NCI-H82 (cell line): ENCODE measurements at regions not wholly inside any gene's neighbourhood (a gene's known extent, or its start where the extent isn't known, plus 50 kb on each side); places are given as distances from the start of the nearest gene placed in this dataset.
"Not testable (repeated sequence)": the region's sequence is repeated elsewhere in the genome, so short reads cannot be mapped to it uniquely, and the experiment has no call there.

Experiments
- DNase-seq: peaks from one replicate; lab custom pipeline; 2025; lab: John Stamatoyannopoulos, UW

DNA sequence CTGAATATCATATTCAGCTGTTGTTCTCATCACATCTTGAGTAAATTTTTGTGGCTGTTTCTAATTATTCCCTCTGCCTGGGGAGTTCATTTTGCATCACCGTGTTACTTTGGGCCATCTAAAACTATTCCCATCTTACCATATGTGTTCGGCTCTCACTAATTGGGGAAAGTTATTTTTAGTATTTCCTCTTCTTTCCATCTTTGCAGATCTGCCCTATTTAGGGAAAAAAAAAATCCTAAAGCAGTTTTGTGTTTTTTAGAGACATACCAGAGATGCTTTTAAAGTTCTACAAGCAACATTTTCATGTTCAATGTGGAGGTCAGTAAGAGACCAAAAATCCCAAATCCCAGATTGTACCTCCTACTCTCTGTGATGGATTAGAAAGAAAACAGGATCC is 111.3 kb upstream of the NDUFV2 start:
- no peak for DNase-seq

DNA sequence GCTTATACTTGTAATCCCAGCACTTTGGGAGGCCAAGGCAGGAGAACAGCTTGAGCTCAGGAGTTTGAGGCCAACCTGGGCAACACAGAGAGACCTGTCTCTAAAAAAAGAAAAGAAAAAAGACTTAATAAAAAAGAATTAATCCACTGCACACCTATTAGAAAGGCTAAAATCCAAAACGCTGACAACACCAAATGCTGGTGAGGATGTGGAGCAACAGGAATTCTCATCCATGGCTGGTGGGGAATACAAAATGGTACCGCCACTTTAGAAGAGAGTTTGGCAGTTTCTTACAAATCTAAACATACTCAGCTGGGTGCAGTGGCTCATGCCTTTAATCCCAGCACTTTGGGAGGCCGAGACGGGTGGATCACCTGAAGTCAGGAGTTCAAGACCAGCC is 110.0 kb upstream of the NDUFV2 start:
- not testable (repeated sequence) for DNase-seq

DNA sequence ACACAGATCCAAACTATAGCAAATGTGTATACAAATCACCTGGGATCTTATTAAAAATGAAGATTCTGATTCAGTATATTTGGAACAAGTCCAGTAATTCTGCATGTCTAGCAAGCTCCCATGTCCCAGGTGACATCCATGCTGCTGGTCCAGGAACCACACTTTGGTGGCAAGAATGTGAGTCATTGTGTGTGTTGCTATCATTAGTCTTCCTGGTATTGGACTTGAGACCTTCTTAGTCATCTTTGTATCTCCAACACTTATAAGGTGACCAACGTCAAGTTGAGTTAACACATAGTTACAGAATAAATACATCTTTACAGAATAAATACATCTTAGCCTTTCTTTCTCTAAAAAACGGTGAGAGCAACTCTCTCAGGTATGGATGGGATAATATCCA is 107.9 kb upstream of the NDUFV2 start:
- DNase-seq: no peak

DNA sequence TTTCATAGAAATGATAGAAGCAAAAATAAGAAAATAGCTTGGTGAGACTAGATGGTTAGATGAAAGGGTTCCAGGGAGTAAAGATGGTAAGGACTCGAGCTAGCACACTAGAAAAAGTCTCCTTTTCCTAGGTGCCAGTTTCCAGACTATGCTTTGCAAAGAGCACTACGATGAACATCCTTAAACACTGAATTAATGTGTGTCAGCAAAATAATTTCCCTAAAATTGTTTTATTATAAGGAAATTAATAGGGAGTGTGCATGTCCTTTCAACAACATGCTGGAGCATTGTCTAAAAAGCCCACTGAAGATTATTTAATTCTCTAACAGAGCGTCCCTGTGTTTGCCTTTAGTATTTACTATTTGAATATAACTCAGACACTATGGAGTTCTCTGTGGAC is 107.4 kb upstream of the NDUFV2 start:
- no peak for DNase-seq

DNA sequence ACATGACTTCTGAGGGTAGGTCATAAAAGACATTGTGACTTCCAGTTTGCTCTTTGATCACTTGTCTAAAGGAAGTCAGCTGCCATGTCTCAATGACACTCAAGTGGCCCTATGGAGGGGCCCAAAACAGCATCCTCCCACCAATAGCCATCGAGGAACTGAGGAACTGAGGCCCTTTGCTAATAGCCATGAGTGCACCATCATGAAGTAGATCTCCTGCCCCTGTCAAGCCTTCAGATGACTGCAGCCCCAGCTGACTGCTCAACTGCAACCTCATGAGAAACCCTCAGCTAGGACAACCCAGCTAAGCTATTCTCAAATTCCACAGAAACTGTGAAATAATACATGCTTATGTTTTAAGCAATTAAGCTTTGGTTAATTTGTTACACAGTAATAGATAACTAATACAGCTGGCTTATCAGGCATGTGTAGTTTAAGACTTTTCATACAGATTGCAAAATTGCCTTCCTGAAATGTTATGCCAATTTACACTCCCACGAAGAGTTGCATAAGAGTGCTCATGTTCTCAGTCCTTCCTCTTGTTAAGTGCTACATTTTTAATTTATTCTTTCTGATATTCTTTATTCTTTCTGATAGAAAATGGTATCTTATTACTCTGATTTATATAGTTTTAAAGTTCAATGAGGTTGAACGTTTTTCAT is 105.6 kb upstream of the NDUFV2 start:
- DNase-seq: no peak

DNA sequence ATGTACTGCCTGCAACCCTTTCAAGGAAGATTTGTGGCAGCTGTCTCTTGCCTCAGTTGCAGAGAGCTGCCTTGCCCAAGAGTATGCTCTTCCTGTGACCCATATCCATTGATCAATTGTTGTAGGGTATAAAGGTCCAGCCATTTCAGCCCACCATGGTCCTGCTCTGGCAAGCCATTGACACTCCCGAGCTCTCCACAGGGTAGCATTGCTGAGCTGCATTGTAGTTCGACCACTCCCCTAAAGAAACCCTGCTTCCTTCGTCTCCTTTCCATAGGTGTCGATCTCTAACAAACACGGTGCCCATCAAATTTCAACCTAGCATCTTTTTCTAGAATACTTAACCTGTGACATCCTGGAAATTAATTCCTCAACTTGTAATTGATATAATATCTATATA is 104.9 kb upstream of the NDUFV2 start:
- DNase-seq: peak; percentile 19

DNA sequence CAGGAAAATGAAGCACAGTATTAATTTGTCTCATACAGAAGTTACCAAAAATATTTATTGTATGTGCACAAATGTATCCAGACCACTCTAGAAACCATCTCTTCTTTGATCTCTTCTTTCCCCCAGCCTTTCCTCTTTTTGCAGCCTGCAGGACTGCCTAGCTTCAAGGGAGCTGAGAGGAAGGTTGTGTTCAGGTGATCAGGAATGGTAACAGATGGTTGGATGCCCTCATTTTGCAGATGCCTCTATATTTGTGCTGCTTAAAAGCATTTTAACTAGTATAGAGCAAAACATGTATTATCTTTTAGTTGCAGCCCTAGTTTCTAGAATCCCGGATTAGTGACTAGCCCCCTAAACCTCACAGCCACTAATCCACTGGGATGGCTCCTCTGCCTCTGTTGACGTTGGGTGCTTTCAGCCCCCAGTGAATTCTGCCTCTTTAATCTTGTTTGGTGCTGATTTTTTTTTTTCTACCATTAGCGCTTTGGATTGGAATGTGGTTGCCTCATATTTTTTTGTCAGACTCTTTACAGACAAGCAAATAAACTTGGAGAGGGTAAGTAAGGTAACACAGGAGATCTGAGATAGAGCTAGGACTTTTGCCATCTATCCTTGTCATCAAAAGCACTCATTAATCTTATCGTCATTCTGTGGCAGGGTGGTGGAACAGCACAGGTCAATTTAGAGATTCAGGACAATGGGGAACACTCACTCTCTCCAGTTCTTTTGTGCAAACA is 103.8 kb upstream of the NDUFV2 start:
- DNase-seq: peak; percentile 95

DNA sequence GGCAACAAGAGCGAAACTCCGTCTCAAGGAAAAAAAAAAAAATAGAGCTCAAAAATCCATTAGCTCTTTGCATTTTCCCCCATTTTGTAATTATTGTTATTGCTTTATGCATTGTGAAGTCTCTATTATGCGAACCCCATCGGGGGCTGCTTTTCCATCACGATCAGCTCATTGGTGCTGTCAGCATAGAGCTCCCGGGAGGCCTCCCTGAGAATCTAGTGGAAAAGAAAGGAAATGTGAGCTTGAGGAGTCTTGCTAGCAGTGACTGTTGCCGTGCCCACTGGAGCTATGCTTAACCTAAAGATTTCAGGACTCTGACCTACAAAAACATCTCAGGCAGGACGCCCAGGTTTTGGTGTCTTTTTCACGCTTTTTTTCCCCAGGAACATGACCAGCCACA is 102.6 kb upstream of the NDUFV2 start:
- no peak for DNase-seq

DNA sequence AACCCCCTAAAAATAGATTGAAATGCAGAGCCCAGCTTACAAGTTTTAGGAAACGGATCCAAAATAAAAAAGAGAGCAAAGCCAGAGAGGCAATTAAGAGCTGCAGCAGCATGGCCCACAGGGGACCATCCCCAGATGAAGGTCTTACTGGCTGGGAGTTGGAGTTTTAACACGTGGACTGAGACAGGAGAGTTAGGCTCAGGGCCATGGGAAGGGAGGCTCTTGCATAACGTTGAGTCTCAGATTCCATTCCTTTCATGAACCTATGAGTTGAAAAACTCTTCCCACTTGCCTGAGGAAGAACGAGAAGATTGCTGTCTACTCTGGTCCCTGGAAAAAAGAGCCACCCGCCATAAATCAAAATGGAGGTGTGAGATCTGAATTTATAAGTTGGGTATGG is 101.8 kb upstream of the NDUFV2 start:
- no peak for DNase-seq

DNA sequence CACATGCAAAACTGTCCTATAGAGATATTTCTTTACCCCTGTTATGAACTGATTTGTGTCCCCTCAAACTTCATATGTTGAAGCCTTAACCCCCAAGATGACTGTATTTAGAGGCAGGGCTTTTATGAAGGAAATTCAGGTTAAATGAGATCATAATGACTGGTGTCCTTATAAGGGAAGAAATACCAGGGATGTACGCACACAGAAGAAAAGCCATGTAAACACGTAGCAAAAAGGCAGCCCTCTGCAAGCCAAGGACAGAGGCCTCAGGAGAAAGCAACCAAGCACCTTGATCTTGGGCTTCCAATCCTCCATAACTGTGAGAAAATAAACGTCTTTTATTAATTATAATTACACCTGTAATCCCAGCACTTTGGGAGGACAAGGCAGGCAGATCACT is 101.3 kb upstream of the NDUFV2 start:
- DNase-seq: no peak

DNA sequence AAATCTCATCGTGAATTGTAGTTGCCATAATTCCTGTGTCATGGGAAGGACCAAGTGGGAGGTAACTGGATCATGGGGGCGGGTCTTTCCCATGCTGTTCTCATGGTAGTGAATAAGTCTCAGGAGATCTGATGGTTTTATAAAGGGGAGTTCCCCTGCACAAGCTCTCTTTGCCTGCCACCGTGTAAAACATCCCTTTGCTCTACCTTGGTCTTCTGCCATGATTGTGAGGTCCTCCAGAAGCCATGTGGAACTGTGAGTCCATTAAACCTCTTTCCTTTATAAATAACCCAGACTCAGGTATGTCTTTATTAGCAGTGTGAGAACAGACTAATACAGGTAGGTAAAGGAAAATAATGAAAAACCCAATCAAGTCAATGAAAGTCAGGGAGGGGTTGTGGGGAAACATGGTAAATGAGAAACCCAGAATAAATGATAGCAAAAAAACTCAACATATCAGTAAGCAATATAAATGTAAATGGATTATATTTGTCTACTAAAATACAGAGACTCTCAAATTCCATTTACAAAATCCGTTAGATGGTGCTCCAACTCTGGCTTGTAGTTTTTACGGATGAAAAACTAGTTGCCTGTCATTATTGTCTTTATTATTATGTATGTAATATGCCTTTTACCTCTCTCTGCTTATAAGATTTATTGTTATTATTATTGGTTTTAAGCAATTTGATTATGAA is 98.9 kb upstream of the NDUFV2 start:
- no peak for DNase-seq

DNA sequence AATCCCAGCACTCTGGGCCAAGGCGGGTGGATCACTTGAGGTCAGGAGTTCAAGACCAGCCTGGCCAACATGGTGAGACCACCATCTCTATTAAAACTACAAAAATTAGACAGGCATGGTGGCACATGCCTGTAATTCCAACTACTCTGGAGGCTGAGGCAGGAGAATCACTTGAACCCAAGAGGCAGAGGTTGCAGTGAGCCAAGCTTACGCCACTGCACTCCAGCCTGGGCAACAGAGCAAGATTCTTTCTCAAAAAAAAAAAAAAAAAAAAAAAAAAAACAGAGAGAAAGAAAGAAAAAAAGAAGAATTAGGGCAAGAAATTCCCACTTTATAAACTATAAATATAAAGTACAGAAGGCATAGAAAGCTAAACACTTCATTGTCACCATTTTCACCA is 98.2 kb upstream of the NDUFV2 start:
- not testable (repeated sequence) for DNase-seq

DNA sequence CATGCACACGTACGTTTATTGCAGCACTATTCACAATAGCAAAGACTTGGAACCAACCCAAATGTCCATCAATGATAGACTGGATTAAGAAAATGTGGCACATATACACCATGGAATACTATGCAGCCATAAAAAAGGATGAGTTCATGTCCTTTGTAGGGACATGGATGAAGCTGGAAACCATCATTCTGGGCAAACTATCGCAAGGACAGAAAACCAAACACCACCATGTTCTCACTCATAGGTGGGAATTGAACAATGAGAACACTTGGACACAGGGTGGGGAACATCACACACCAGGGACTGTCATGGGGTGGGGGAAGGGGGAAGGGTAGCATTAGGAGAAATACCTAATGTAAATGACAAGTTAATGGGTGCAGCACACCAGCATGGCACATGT is 94.8 kb upstream of the NDUFV2 start:
- DNase-seq: not testable (repeated sequence)

DNA sequence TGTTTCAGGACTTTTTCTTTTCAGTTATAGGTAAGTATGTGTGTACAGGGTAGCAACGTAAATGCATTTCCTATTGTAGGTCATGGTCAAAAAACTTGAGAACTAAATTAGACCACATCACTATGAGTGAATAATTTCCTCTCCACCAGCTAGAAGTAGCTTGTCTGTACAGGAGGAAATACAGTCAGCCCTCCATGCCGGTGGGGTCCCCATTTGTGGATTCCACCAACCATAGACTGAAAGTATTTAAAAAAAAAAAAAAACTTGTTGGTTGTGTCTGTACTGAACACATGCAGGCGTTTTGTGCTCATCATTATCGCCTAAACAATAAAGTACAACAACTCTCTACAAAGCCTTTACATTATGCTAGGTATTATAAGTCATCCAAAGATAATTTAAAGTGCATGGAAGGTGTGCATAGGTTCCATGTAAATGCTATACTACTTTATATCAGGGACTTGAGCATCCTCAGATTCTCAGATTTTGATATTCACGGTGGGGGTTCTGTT is 94.2 kb upstream of the NDUFV2 start:
- DNase-seq: no peak

DNA sequence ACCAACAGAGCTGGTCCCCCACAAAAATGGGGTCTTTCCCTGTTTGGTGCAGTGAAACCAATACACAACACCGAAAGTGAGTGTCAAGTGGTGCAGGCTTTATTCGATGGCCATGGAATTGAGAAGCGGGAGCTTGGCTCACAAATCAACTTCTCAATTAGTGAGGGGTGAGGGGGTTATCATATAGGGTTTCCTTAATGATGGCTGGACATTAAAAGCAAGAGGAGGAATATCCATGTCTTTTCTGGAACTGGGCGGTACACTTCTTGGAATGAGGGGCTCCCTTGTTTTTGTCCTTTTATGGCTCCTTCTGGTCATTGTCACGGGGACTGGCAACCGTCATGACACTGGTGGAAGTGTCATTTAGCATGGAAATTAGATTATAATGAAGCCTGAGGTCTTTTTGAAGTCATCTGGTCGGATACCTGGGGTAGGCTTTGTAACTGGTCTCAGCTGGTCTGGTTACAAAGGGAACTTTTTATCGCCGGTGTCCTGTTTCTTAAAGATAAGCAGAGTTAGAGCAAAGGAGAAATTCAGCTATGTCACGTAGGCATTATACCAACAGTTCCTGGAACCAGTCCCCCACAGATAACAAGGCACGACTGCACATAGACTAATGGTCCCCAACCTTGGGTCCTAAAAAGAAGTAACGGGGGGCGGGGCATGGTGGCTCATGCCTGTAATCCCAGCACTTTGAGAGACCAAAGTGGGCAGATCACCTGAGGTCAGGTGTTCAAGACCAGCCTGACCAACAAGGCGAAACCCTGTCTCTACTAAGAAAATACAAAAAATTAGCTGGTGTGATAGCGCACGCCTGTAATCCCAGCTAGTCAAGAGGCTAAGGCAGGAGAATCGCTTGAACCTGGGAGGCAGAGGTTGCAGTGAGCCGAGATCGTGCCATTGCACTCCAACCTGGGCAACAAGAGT is 93.5 kb upstream of the NDUFV2 start:
- DNase-seq: no peak

DNA sequence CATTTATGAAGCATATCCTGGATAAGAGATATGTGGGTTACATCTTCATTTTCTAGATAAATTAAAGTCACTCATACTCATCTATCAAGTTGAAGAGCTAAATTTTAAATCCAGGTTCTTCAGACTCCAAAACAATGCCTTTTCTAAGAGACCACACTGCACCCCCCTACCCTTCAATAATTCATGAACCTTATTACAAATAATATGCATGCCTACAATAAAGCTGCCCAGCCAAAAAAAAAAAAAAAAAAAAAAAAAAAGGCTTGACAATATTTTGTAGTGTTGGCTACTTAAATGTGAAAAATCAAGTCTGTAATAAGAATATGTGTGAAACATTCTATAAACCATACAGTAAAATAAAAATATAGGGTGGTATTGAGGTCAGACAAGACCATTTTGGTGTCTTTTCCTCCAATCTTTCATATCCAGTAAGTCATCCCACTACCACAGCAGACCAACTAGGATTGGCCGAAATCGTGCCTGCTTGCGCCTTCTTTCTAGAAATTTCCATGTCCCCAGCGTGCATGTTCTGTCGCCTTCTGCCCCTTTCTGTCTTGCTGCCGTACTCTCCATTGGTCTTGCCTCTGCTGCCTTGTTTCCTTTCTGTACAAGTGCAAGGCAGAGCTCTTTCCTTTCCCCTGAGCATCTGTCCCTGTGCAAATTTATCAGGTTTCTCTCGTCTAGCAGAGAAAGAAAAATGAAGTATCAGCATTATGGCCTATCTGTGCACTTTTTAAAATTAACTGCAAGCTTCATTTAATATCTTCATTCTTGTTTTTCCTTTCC is 92.6 kb upstream of the NDUFV2 start:
- DNase-seq: no peak

DNA sequence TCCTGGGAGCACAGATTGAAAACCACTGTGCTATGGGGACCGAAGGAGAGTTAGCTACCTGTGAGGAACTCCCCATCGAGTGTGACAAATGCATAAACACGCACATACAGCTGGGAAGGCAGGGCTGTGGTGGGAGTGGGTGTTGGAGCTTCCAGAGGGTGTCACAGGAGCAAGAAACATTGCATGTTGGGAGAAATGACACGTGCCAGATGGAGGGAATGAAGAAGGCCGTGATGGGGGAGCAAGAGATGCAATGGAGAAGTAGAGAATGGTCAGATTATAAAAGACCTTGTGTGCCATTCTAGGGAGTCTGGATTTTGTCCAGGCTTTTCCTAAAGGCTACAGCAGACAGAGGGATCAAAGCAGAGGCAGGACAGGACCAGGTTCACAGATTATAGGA is 91.1 kb upstream of the NDUFV2 start:
- no peak for DNase-seq

DNA sequence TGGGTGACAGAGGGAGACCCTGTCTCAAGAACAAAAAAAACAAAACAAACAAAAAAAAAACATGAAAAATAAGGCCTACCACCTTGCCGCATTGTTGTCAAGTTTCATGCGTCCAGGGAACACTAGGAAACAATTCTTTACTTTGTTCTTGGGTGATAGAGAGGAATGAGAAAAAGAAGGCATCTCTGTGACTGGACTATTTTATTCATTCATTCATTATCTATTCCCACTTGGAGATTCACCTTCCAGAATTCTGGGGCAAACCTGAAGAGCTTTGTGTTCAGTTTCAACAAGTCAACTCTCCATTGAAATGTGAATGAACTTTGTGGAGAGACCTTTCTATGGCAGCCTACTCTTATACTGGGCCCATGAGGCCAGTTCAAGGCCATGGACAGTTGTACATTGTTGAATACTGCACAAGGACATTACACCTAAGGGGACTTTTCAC is 88.5 kb upstream of the NDUFV2 start:
- DNase-seq: no peak

DNA sequence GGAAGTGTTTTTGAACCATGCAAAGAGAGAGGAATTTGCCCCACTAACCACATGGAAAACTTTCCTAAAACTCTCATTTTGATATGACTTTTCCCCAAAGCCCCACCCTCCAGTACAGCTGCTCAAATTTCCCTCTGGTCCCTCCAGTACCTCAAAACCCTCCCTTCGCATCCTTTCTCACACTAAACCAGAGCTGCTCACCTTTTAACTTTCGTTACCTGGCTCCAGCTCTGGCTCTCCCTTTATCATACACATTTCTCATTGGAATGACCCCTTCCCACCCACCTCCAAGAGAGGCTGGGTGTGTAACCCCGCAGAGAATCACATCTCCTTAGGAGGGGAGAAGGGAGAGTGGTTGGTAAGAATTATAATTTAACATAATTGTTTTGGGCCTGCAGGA is 86.8 kb upstream of the NDUFV2 start:
- DNase-seq: no peak

DNA sequence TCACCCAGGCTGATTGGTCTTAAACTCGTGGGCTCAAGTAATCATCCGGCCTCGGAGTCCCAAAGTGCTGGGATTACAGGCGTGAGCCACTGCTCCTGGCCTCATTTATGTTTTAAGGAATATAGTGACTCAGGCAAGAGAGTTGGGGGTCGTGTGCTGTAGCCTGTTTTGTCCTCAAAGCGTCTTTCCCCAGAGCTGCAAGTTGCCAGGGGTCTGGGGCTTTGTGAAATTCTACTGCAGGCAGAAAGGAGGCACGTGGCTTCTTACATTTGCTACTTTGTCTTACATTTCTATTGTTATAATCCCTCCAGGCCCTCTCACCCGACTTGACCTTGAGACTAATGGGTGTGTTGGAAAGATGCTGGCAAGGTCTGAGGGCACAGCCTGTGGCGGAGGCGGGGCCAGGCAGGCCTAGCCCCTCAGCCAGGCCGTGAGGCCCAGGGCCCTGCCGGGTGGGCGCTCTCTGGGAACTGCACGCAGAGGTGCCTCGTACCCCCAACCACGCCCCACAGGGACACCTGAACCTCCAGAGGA is 85.8 kb upstream of the NDUFV2 start:
- DNase-seq: peak; percentile 38
